HUDEP-2 (cell line): ENCODE measurements at regions not wholly inside any gene's neighbourhood (a gene's known extent, or its start where the extent isn't known, plus 50 kb on each side); places are given as distances from the start of the nearest gene placed in this dataset.
"Not testable (repeated sequence)": the region's sequence is repeated elsewhere in the genome, so short reads cannot be mapped to it uniquely, and the experiment has no call there.

Experiments
- DNase-seq, 76 experiments: peaks; one replicate each; lab custom pipeline; 2025; ENCODE audit not compliant: unreplicated experiment in 76 of 76; lab: John Stamatoyannopoulos, UW

DNA sequence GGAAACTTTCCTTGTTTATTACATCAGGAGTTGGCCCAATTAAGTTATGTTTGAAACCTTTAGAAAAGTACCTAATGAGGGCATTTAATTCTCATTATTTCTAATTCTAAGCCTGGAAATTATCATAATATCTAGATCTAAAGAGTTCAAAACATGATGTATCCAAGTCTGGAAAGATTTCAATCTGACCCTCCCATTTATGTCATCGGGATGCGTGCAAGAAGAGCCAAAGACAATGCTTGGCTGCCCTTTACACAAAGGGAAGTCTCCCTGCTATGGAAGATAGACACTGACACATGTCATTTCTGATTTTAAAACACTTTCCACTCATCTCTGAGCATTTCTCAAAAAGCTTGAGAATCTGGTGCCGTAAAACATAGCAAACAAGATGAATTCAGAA, 222.4 kb downstream of the ANTXR2 start:
- DNase-seq: no peak

DNA sequence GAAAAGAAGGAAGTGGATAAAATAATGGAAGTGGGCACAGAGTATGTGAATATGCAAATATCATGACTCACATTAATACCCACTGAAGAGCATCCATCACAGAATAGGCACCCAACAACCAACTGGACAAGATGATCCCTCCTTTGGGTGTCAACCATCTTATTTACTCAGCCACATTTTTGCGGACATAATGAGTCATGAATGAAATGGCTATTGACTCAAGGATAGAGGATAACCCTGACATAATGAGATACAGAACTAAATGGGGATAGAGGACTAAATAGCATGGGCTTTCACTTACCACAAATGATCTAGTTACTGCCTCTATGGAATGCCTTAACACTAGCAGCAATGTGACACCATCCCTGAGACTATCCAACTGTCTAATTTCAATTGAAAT, 224.7 kb downstream of the ANTXR2 start:
- no peak for DNase-seq

DNA sequence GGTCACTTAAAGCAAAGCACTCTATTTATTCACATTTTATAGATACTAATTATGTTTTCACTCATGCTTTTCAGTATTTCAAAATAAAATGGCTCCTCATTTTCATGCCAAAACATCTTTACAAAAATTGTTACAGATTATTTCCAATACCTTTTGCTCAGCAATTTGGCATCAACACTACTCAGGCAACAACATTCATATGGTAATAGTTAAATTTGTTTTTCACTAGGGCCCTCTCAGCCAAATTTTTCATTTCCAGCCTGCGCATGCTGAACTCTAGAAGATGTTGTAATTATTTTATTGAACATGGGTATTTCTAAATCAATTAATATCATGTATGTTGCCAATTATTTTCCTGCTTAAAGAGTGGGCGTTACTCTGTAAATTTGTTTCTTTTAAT, 225.6 kb downstream of the ANTXR2 start:
- DNase-seq: no peak

GRCh38 chr4:79842162-79842561, 230.9 kb downstream of the ANTXR2 start:
- no peak for DNase-seq

DNA sequence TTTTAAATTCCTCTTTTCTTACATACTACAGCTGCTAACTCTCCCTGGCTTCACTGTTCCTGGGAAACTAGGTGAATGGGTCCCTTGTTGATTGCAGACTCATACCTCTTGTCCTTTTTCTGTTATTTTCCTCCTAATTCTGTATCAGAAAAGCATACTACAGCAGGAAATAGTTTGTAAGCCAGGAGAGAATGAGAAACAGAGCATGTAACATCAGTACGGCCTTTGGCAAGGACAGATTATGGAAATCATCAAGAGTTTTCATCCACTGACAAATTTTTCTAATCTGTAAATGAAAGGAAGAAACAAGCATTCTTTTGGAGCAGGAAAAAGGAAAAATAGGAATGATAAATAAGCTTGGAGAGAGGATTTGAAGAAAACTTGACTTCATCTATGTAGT, 239.2 kb downstream of the ANTXR2 start:
- no peak for DNase-seq

DNA sequence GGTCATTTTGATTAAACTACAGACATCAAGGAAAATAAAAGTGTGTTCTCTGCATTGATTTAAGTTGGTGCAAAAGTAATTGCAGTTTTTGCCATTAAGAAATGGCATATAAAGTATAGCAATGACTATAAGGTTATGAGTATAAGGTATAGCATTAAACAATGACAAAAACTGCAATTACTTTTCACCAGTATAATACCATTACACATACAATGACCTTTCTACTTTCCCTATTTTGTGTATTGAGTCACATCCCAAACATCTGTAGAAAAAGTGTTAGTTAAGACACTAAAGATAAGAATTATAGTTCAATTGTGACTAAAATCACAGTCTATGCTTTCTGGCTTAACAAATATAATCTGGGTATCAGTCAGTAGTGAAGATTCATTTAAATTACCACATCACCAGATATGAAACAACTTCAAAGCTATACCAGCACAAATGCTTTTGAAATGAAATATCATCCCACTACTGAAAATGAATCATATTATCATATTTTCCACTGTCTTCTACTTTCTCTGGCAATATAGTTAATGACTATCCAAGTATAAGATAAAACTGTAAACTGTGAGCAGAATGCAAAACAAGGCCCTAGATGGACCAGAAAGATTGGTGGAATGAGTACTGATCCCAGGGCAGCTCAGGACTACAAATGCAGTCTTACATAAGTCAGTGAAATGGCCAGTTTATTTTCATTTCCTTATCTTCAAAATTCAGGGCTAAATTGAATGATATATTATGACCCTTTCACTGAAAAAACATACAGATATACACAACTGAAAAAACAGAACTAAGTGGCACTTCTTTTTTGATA, 241.1 kb downstream of the ANTXR2 start:
- DNase-seq: no peak

GRCh38 chr4:79831119-79831528, 241.9 kb downstream of the ANTXR2 start:
- DNase-seq: no peak

GRCh38 chr4:79827283-79827682, 245.7 kb downstream of the ANTXR2 start:
- no peak for DNase-seq

- no peak for DNase-seq
Observed at GRCh38 chr4:79823148-79823763, 249.8 kb downstream of the ANTXR2 start.

- no peak for DNase-seq
Observed at GRCh38 chr4:79820427-79820826, 252.6 kb downstream of the ANTXR2 start.

DNA sequence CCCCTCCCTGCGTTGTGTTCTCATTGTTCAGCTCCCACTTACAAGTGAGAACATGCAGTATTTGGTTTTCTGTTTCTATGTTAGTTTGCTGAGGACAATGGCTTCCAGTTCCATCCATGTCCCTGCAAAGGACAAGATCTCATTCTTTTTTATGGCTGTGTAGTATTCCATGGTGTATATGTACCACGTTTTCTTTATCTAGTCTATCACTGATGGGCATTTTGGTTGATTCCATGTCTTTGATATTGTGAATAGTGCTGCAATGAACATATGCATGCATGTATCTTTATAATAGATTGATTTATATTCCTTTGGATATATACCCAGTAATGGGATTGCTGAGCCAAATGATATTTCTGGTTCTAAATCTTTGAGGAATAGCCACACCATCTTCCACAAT, 265.1 kb downstream of the ANTXR2 start:
- not testable (repeated sequence) for DNase-seq

DNA sequence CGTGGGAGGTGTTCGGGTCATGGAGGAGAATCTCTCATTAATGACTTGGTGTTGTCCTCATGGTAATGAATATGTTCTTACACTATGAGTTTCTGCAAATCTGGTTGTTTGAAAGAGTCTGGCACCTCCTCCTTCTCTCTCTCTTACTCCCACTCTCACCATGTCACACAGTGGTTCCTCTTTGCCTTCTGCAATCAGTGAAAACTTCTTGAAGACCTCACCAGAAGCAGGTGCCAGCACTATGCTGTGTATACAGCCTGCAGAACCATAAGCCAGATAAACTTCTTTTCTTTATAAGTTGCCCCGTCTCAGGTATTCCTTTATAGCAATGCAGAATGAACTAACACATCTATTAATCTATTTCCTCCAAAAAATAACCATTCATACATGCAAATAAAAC, 275.0 kb downstream of the ANTXR2 start:
- DNase-seq: peak in 1 of 76 experiments; percentile 0

GRCh38 chr4:79796948-79797347, 276.1 kb downstream of the ANTXR2 start:
- DNase-seq: no peak

- DNase-seq: no peak
Observed at GRCh38 chr4:79788884-79789283, 284.1 kb downstream of the ANTXR2 start.

- no peak for DNase-seq
Observed at GRCh38 chr4:79780129-79780528, 292.9 kb downstream of the ANTXR2 start.

- no peak for DNase-seq
Observed at GRCh38 chr4:79772510-79772909, 300.5 kb downstream of the ANTXR2 start.

DNA sequence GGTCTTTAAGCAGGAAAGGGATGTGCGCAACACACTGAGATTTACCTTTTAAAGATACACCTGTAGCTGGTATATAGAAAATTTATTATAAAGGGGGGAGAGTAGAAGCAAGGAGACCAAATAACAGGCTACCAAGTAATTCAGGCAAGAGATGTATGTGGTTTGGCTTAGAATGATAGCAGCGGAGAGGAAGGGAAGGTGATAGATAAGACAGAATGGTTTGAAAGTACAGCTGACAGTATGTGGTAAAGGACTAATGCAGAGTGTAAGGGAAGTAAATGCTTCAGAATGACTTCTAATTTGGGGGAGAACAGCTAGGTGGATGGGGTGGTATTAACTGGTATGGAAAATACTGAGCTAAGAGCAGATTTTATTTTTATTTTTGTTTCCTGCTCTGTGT, 308.9 kb downstream of the ANTXR2 start:
- DNase-seq: peak in 7 of 76 experiments; percentile 9 to 39 (median 18)

DNA sequence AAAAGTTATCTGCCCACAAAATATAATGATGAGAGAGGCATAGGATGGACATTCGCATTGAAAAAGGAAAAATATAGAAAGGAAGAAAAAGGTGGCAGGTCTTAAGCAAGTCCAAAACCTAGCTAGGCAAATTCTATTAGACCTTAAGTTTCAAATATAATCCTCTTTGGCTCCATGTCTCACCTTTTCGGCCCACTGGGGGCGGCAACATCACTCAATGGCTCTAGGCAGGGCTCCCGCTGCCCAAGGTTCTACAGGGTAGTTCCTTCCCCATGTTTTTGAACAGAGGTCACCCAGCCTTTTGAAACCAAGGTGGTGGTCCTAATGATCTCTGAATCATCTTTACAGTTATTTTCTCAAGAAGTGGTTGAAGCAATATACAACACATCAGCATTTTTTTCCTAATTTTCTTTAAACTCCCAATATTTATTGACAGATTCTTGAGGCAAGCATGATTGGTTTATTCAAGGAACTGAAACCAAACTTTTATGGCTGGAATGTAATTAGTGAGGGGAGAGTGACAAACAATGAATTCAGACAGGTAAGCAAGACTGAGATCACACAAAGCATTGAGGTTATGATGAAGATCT, 309.4 kb downstream of the ANTXR2 start:
- no peak for DNase-seq

DNA sequence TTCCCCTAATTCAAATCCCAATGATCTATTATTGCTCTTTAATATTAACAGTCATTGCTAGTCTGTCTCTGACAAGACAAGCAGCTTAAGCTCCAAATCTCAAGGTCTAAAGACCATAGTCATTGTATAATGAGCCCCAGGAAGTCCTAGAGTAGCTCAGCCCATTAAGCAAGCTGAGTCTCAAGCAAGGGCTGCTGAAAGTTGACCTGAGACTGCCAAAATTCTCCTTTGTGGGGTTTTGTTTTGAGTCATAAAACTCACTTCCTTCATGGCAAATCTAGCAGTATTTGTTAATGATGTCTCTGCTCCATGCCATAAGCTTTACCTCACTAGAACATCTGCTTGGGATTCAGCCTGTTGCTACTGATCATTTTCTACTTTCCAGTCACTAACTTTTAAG, 313.2 kb downstream of the ANTXR2 start:
- DNase-seq: no peak

DNA sequence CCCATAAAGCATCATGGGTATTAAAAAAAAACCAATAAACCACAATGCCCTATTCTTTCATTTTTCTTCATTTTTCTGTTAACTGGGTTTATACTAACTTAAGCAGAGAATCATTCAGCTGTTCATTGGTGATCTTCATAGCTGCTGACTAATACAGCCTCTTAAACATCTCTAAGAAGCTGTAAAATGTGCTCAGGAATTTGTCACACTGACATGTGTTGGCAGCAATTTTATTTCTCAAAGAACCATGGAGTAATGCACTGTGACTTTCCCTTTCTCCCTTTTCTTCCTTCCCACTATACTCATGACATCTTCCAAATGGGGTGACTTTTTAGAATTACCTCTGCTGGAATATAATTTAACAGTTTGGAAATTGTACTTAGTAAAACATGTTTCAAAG, 315.4 kb downstream of the ANTXR2 start:
- DNase-seq: no peak

GRCh38 chr4:79756140-79756895, 316.7 kb downstream of the ANTXR2 start:
- DNase-seq: no peak
